HFFc6 (cell line): ENCODE measurements at regions not wholly inside any gene's neighbourhood (a gene's known extent, or its start where the extent isn't known, plus 50 kb on each side); places are given as distances from the start of the nearest gene placed in this dataset.

Experiments
- DNase-seq: peaks from one replicate; pipeline ENCODE4 v3.0.0-alpha.2; 2018
- H3K27ac Mint-ChIP-seq: 2 replicates; pipeline ENCODE4 v1.8.0; 2020; ENCODE audit warnings: mild to moderate bottlenecking, mixed read lengths
- H3K27me3 Mint-ChIP-seq: 2 replicates; pipeline ENCODE4 v1.8.0; 2021; ENCODE audit warnings: mild to moderate bottlenecking, moderate library complexity, mixed read lengths; ENCODE audit not compliant: insufficient read depth
- H3K36me3 Mint-ChIP-seq: 2 replicates; pipeline ENCODE4 v1.8.0; 2021; ENCODE audit warnings: low read depth, mixed read lengths
- H3K4me1 Mint-ChIP-seq: 2 replicates; pipeline ENCODE4 v1.8.0; 2020; ENCODE audit warnings: low read depth, mixed read lengths
- H3K4me3 Mint-ChIP-seq: 2 replicates; pipeline ENCODE4 v1.8.0; 2020; ENCODE audit warnings: mild to moderate bottlenecking, moderate library complexity, mixed read lengths
- H3K9me3 Mint-ChIP-seq: 2 replicates; pipeline ENCODE4 v1.8.0; 2020; ENCODE audit warnings: mild to moderate bottlenecking, mixed read lengths
- TF ChIP-seq, protein P1 (sequence below): fragments of 200-600 bp; sonication (generic); IDR thresholded peaks from 2 replicates; pipeline ENCODE4 v1.5.0; 2021; ENCODE audit warnings: antibody characterized with exemption, mild to moderate bottlenecking

GRCh38 chr4:20381005-20381404, 129.3 kb downstream of the SLIT2 start:
- H3K4me3 Mint-ChIP-seq = no peak overlapping the region
- TF ChIP-seq, protein P1, sequence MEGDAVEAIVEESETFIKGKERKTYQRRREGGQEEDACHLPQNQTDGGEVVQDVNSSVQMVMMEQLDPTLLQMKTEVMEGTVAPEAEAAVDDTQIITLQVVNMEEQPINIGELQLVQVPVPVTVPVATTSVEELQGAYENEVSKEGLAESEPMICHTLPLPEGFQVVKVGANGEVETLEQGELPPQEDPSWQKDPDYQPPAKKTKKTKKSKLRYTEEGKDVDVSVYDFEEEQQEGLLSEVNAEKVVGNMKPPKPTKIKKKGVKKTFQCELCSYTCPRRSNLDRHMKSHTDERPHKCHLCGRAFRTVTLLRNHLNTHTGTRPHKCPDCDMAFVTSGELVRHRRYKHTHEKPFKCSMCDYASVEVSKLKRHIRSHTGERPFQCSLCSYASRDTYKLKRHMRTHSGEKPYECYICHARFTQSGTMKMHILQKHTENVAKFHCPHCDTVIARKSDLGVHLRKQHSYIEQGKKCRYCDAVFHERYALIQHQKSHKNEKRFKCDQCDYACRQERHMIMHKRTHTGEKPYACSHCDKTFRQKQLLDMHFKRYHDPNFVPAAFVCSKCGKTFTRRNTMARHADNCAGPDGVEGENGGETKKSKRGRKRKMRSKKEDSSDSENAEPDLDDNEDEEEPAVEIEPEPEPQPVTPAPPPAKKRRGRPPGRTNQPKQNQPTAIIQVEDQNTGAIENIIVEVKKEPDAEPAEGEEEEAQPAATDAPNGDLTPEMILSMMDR = no peak
- DNase-seq = no peak
- peaks cover 29% of the 10 kb centered on the region for H3K4me1 Mint-ChIP-seq
- H3K27me3 Mint-ChIP-seq = no peaks in the 10 kb centered on the region
- H3K36me3 Mint-ChIP-seq = peaks cover 16% of the 10 kb centered on the region
- no peaks in the 10 kb centered on the region for H3K9me3 Mint-ChIP-seq
- no peak overlapping the region for H3K27ac Mint-ChIP-seq

GRCh38 chr4:20383283-20383682, 131.6 kb downstream of the SLIT2 start:
- H3K27me3 Mint-ChIP-seq = no peaks in the 10 kb centered on the region
- no peak for DNase-seq
- TF ChIP-seq, protein P1 = no peak
- H3K36me3 Mint-ChIP-seq = peaks cover 11% of the 10 kb centered on the region
- H3K9me3 Mint-ChIP-seq = no peaks in the 10 kb centered on the region
- no peak overlapping the region for H3K4me3 Mint-ChIP-seq
- no peak overlapping the region for H3K27ac Mint-ChIP-seq
- peaks cover 28% of the 10 kb centered on the region for H3K4me1 Mint-ChIP-seq

DNA sequence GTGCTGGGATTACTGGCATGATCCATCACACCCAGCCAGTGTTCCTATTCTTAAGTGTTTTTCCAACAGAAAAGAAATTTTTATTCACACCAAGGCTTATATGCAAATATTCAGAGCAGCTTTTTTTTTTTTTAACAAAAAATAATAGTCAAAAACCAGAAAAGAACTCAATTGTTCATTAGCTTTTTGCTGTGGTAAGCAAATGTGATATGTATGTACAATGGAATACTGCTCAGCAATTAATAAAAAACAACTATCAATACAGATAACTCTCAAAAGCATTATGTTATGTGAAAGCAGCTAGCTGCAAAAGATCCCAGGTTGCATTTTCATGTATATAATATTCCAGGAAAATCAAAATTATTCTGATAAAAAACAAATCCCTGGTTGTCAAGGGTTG, 132.3 kb downstream of the SLIT2 start:
- peaks cover 22% of the 10 kb centered on the region for H3K4me1 Mint-ChIP-seq
- H3K4me3 Mint-ChIP-seq = no peak overlapping the region
- no peaks in the 10 kb centered on the region for H3K9me3 Mint-ChIP-seq
- H3K27ac Mint-ChIP-seq = no peak overlapping the region
- TF ChIP-seq, protein P1 = no peak
- no peaks in the 10 kb centered on the region for H3K27me3 Mint-ChIP-seq
- H3K36me3 Mint-ChIP-seq = peaks cover 11% of the 10 kb centered on the region
- DNase-seq = no peak

- Mint-ChIP-seq H3K4me3 (no peak overlapping the region), H3K9me3 (no peaks in the 10 kb centered on the region), H3K4me1 (peaks cover 22% of the 10 kb centered on the region), H3K27ac (no peak overlapping the region), H3K36me3 (peaks cover 10% of the 10 kb centered on the region), H3K27me3 (no peaks in the 10 kb centered on the region)
- DNase-seq = no peak
- TF ChIP-seq, protein P1 = no peak
Observed at GRCh38 chr4:20384456-20384855, 132.8 kb downstream of the SLIT2 start.

GRCh38 chr4:20386001-20386740, 134.5 kb downstream of the SLIT2 start:
- Mint-ChIP-seq H3K36me3 (no peaks in the 10 kb centered on the region), H3K9me3 (no peaks in the 10 kb centered on the region), H3K27me3 (no peaks in the 10 kb centered on the region), H3K27ac (no peak overlapping the region), H3K4me1 (peaks cover 26% of the 10 kb centered on the region), H3K4me3 (no peak overlapping the region)
- TF ChIP-seq, protein P1 = no peak
- no peak for DNase-seq
